NB4 (cell line): ENCODE measurements at regions not wholly inside any gene's neighbourhood (a gene's known extent, or its start where the extent isn't known, plus 50 kb on each side); places are given as distances from the start of the nearest gene placed in this dataset.

ENCODE experiments used
- CTCF ChIP-seq: IDR thresholded peaks from one replicate; pipeline ENCODE4 v1.5.1; 2012; ENCODE audit warnings: low read depth, low read length
- MYC ChIP-seq: IDR thresholded peaks from 2 replicates; pipeline ENCODE4 v1.6.1; 2011; ENCODE audit warnings: low read depth, low read length
- POLR2A ChIP-seq: IDR thresholded peaks from 2 replicates; pipeline ENCODE4 v1.6.1; 2011; ENCODE audit warnings: mild to moderate bottlenecking; ENCODE audit not compliant: insufficient read length; ENCODE audit errors: extremely low read depth

GRCh38 chr18:28714498-28714897, 537.6 kb upstream of the CDH2 start:
- TF ChIP-seq CTCF (no peak), POLR2A (no peak), MYC (no peak)
